DMS153 treated with DMSO at 0.1 percent for 48 hours (cell line): ENCODE measurements at regions not wholly inside any gene's neighbourhood (a gene's known extent, or its start where the extent isn't known, plus 50 kb on each side); places are given as distances from the start of the nearest gene placed in this dataset.
"Not testable (repeated sequence)": the region's sequence is repeated elsewhere in the genome, so short reads cannot be mapped to it uniquely, and the experiment has no call there.

Source experiments
- DNase-seq: peaks from one replicate; lab custom pipeline; 2025; ENCODE audit not compliant: unreplicated experiment; lab: John Stamatoyannopoulos, UW

DNA sequence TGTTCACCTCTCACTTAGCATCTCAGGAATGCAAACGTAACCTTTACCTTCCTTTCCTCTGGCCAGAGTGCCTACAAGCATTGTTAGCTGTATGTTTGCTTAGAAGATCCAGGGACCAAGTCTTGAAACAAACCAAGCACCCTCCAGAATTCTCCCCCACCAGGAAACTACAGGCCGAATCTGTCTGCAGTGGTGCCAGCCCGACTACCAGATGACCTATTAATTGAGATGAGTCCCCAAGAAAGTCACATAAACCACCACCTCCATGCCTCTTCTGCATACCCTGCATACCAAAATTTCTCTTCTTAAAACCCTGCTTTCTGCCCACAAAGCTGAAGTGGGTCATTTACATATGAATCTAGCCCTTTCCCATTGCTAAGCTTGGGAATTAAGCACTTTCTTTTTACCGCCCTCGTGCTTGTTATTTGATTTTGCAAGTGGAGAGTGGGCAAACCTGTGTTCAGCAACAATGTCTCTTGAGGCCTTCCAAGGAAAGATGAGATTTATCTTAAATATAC lies 1239.1 kb downstream of the CDH12 start:
- no peak for DNase-seq

GRCh38 chr5:21603796-21604195 lies 1249.3 kb downstream of the CDH12 start:
- no peak for DNase-seq

- no peak for DNase-seq
These were observed 1258.6 kb downstream of the CDH12 start for GRCh38 chr5:21594566-21594965.

- DNase-seq: no peak
These were observed 1259.9 kb downstream of the CDH12 start for GRCh38 chr5:21593261-21593660.

DNA sequence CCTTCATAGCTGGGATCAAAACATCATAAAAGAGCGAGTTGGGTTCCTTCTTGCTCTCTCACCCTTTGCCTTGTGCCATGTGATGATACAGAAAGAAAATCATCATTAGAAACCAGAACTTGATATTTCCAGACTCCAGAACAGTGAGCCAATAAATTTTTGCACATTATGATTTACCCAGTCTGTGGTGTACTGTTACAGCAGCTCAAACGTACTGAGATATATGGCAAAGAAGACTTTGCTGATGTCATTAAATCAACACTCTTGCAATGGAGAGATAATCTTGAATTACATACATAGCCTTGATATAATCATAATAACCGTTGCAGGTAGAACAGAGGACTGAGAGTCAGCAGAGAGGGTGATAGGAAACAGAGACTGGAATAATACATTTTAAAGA lies 1271.6 kb downstream of the CDH12 start:
- no peak for DNase-seq

GRCh38 chr5:21574961-21575360 lies 1278.2 kb downstream of the CDH12 start:
- peak; percentile 29 for DNase-seq

DNA sequence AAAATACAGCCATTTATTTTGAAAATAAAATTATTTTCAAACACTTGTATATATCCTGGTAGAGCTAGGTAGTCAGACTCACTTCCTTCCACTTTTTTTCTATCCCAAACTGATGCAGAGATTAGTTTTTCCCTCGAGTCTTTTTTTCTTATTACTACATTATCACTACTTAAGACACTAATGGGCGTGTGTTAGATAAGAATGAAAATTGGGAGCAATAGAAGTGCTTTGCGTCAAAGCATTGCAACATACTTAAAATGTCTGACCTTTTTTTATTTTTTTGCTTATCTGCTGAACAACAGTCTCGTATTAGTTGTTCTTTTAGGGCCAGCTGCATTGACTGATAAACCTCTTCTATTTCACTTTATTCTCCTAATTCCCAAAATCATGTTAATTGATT lies 1278.7 kb downstream of the CDH12 start:
- DNase-seq: no peak

DNA sequence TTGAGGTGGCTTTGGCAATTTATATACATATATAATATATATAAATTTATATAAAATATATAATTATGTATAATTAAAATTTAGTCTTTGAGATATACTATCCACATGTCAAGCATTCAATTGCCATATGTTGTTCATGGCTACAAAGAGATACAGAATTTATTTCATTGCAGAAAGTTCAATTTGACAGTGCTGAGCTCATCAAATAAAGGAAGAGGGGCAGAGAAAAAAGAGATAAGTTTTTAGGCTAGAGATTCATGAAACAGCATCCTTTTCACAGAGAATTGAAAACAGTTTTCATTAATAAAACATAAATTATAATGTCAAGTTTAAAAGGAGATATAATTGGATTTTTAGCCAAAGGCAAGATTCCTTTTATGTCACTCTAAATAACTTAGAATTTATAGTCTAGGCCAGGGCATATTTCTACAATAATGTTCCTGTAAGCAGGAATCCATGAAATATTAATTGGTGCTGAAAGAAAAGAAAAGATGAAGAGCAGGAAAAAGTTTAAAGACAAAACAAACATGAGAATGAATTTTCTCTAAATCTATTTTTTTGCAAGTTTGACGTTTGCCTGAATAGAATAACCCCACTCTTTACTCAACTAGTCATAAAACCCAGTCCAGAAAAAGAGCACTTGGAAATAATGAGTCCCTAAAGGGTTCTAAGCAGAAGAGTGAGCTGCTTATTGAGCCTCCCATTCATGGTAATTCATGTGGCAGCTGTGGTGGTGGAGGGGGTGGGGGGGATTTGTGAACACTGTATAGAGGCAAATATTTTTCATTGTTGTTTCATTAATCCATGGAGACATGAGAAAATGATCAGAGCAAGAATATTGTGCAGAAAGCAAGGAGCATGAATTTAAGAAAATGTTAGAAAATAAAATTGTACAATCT lies 1279.5 kb downstream of the CDH12 start:
- DNase-seq: peak; percentile 49

DNA sequence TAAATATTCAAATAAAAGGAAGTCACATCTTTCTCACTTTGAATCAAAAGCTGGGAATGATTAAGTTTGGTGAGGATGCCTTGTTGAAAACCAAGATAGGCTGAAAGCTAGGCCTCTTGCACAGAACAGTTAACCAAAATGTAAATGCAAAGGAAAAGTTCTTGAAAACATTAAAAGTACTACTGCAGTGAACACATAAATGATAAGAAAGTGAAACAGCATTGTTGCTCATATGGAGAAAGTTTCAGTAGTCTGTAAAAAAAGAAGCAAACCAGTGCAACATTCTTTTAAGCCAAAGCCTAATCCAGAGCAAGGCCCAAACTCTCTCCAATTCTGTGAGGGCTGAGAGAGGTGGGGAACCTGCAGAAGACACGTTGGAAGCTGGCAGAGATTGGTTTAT lies 1281.9 kb downstream of the CDH12 start:
- DNase-seq: not testable (repeated sequence)

- DNase-seq: not testable (repeated sequence)
These were observed 1294.0 kb downstream of the CDH12 start for GRCh38 chr5:21559109-21559508.

DNA sequence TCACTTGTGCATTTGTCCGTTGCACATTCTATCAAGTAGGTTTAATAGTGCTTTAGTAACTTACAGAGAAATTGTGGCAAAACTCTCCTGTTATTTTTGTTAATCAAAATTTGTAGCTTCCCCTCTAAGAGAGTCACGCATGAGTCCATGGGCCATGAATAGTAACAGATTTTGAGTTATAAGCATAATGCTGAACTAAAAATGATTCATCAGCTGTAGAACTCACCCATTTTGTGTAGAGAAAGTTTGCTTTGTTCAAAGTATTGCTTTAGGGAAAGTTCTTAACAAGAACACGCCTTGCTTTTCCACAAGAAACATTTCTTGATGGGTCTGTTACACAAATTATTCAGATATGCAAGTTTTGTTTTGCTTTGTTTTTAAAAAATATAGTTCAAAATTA lies 1300.9 kb downstream of the CDH12 start:
- not testable (repeated sequence) for DNase-seq

- not testable (repeated sequence) for DNase-seq
These were observed 1302.2 kb downstream of the CDH12 start for GRCh38 chr5:21550916-21551315.

DNA sequence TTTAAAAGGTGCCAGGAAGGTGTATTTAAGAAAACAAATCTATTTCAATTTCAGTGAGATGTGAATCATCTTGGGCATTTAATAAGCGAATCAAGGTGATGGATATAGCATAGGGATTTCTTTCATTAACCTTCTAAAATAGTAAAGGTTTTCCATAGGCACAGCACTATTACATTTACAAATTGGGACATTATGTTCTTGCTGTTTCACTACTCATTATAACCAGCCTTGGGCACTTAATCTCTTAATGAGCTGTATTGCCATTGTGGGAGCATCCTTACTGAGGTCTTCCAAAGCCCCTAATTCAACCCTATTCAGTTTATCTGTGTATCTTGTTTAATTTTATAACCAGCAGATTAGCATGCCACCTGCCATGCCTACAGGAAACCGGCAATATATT lies 1305.5 kb downstream of the CDH12 start:
- not testable (repeated sequence) for DNase-seq

- DNase-seq: not testable (repeated sequence)
These were observed 1318.0 kb downstream of the CDH12 start for GRCh38 chr5:21535114-21535513.

GRCh38 chr5:21521157-21521556 lies 1332.0 kb downstream of the CDH12 start:
- not testable (repeated sequence) for DNase-seq

DNA sequence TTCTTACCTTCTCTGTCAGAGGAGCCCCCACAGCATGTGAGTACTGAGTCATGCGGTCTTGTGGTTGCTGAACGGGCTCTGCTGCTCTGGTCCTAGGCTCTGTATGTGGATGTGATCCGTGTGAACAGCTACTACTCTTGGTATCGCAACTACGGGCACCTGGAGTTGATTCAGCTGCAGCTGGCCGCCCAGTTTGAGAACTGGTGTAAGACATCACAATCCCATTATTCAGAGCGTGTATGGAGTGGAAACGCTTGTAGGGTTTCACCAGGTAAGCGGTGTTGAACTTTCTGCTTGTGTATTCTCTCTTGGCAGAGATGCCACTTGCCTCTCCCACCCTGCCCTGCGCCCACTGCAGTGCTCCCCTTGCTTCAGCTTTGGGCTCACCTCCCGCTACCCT lies 1356.2 kb downstream of the CDH12 start:
- not testable (repeated sequence) for DNase-seq

GRCh38 chr5:21496056-21496455 lies 1357.1 kb downstream of the CDH12 start:
- not testable (repeated sequence) for DNase-seq

GRCh38 chr5:21495235-21495634 lies 1357.9 kb downstream of the CDH12 start:
- not testable (repeated sequence) for DNase-seq

DNA sequence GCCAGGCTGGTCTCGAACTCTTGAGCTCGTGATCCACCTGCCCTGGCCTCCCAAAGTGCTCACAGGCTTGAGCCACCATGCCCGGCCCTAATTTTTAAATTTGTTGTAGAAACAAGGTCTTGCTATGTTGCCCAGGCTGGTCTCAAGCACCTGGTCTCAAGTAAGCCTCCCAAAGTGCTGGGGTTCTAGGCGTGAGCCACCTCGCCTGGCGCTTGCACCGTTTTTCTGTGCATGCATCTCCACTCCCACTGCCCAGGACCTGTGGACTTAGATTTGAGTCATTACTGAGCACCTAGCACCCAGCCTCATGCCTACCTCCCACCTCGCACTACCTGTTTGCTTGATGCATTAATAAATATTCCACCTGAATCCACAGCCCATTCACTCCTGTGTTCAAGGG lies 1359.1 kb downstream of the CDH12 start:
- not testable (repeated sequence) for DNase-seq

DNA sequence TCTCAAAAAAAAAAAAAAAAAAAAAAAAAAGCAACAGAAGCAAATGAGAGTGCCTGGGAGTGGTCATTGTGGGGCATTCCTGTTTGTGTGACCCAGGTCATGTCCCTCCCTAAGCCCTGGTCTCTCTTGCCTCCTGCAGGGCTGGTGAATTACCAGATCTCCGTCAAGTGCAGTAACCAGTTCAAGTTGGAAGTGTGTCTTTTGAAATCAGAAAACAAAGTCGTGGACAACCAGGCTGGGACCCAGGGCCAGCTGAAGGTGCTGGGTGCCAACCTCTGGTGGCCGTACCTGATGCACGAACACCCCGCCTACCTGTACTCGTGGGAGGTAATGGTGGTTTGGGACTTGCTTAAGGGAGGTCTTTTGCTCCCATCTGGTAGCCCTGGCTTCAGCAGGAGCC lies 1362.0 kb downstream of the CDH12 start:
- not testable (repeated sequence) for DNase-seq

DNA sequence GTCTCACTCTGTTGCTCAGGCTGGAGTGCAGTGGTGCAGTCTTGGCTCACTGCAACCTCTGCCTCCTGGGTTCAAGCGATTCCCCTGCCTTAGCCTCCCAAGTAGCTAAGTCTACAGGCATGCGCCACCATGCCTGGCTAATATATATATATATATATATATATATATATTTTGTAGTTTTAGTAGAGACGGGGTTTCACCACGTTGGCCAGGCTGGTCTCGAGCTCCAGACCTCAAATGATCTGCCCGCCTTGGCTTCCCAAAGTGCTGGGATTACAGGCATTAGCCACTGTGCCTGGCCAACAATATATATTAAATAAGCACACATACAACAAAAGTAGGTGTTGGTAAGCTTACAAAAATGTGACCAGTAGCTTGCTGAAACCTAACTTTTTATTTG lies 1364.3 kb downstream of the CDH12 start:
- not testable (repeated sequence) for DNase-seq

GRCh38 chr5:21485458-21486000 lies 1367.6 kb downstream of the CDH12 start:
- not testable (repeated sequence) for DNase-seq
